Skin epidermis (tissue), 12 donors: ENCODE measurements at regions not wholly inside any gene's neighbourhood (a gene's known extent, or its start where the extent isn't known, plus 50 kb on each side); places are given as distances from the start of the nearest gene placed in this dataset.

Experiments used
- H3K27ac ChIP-seq, 21 experiments: fragments of 200-600 bp; sonication (generic) in 11 of 21; one replicate each; pipeline ENCODE4 v1.5.0; 2020; ENCODE audit warnings: mild to moderate bottlenecking in 3 of 21, inconsistent platforms in 2 of 21, moderate library complexity in 2 of 21
- H3K4me3 ChIP-seq, 7 experiments: fragments of 200-600 bp; sonication (generic) in 2 of 7; one replicate each; pipeline ENCODE4 v1.5.0; 2020; ENCODE audit warnings: inconsistent platforms in 2 of 7, mild to moderate bottlenecking in 2 of 7, moderate library complexity in 1 of 7

- Histone ChIP-seq H3K4me3 (no peak overlapping the region), H3K27ac (no peak overlapping the region)
These were observed 310.2 kb downstream of the MRPL39 start for GRCh38 chr21:25297117-25297516.

GRCh38 chr21:25296252-25296651 lies 311.0 kb downstream of the MRPL39 start:
- Histone ChIP-seq H3K27ac (no peak overlapping the region), H3K4me3 (no peak overlapping the region)

GRCh38 chr21:25292396-25292795 lies 314.9 kb downstream of the MRPL39 start:
- no peak overlapping the region for H3K4me3 ChIP-seq
- no peak overlapping the region for H3K27ac ChIP-seq

- no peak overlapping the region for H3K27ac ChIP-seq
- H3K4me3 ChIP-seq, result no peak overlapping the region
These were observed 323.6 kb downstream of the MRPL39 start for GRCh38 chr21:25283720-25284119.

- no peak overlapping the region for H3K4me3 ChIP-seq
- no peak overlapping the region for H3K27ac ChIP-seq
These were observed 326.1 kb downstream of the MRPL39 start for GRCh38 chr21:25281134-25281533.

GRCh38 chr21:25280061-25280460 lies 327.2 kb downstream of the MRPL39 start:
- no peak overlapping the region for H3K4me3 ChIP-seq
- H3K27ac ChIP-seq, result no peak overlapping the region

GRCh38 chr21:25273959-25274358 lies 333.3 kb downstream of the MRPL39 start:
- H3K4me3 ChIP-seq, result no peak overlapping the region
- no peak overlapping the region for H3K27ac ChIP-seq

GRCh38 chr21:25254491-25255174 lies 352.6 kb downstream of the MRPL39 start:
- Histone ChIP-seq H3K4me3 (no peak overlapping the region), H3K27ac (no peak overlapping the region)

GRCh38 chr21:25246546-25246945 lies 360.7 kb downstream of the MRPL39 start:
- no peak overlapping the region for H3K4me3 ChIP-seq
- H3K27ac ChIP-seq, result no peak overlapping the region

GRCh38 chr21:25244735-25245134 lies 362.5 kb downstream of the MRPL39 start:
- no peak overlapping the region for H3K4me3 ChIP-seq
- H3K27ac ChIP-seq, result no peak overlapping the region

- H3K27ac ChIP-seq, result no peak overlapping the region
- no peak overlapping the region for H3K4me3 ChIP-seq
These were observed 363.5 kb downstream of the MRPL39 start for GRCh38 chr21:25243808-25244207.

GRCh38 chr21:25240974-25241373 lies 366.3 kb downstream of the MRPL39 start:
- no peak overlapping the region for H3K4me3 ChIP-seq

GRCh38 chr21:25234857-25235801 lies 372.2 kb downstream of the MRPL39 start:
- Histone ChIP-seq H3K27ac (no peak overlapping the region), H3K4me3 (no peak overlapping the region)

More at GRCh38 chr21:25240974-25241373, 366.3 kb downstream of the MRPL39 start:
- H3K27ac ChIP-seq, result no peak overlapping the region

- Histone ChIP-seq H3K4me3 (no peak overlapping the region), H3K27ac (no peak overlapping the region)
These were observed 386.3 kb downstream of the MRPL39 start for GRCh38 chr21:25220954-25221353.

GRCh38 chr21:25220169-25220568 lies 387.1 kb downstream of the MRPL39 start:
- Histone ChIP-seq H3K4me3 (no peak overlapping the region), H3K27ac (no peak overlapping the region)

GRCh38 chr21:25215698-25216384 lies 391.4 kb downstream of the MRPL39 start:
- no peak overlapping the region for H3K27ac ChIP-seq

GRCh38 chr21:25214676-25215075 lies 392.6 kb downstream of the MRPL39 start:
- Histone ChIP-seq H3K27ac (no peak overlapping the region), H3K4me3 (no peak overlapping the region)

More at GRCh38 chr21:25215698-25216384, 391.4 kb downstream of the MRPL39 start:
- no peak overlapping the region for H3K4me3 ChIP-seq

- Histone ChIP-seq H3K27ac (no peak overlapping the region), H3K4me3 (no peak overlapping the region)
These were observed 407.3 kb downstream of the MRPL39 start for GRCh38 chr21:25199944-25200343.

- H3K4me3 ChIP-seq, result no peak overlapping the region
- H3K27ac ChIP-seq, result no peak overlapping the region
These were observed 416.1 kb downstream of the MRPL39 start for GRCh38 chr21:25191141-25191540.

GRCh38 chr21:25189497-25189896 lies 417.8 kb downstream of the MRPL39 start:
- Histone ChIP-seq H3K4me3 (no peak overlapping the region), H3K27ac (no peak overlapping the region)
